Pancreas (tissue), 10 donors: ENCODE measurements at regions not wholly inside any gene's neighbourhood (a gene's known extent, or its start where the extent isn't known, plus 50 kb on each side); places are given as distances from the start of the nearest gene placed in this dataset.

Experiments
- ATAC-seq, 4 donors: fragments of 200-7000 bp; cut with Tn5 transposase; one replicate each; pipeline versions ENCODE4 v1.8.0 to v1.9.1; 2020; ENCODE audit warnings: mild to moderate bottlenecking in 4 of 4, moderate library complexity in 4 of 4
- DNase-seq, 6 donors: peaks; one replicate each; pipeline ENCODE4 v3.0.0-alpha.2; 2020
- FAIRE-seq: peaks from 2 replicates; lab custom pipeline; 2012; peaks lifted over from hg19 to GRCh38; lab: Jason Lieb, UNC
- H3K27ac ChIP-seq, 4 donors: fragments of 200-600 bp; sonication (generic); 1 replicate in 3 of 4; 2 replicates in 1 of 4; pipeline versions ENCODE4 v1.5.0 to v1.8.0; 2020
- H3K27me3 ChIP-seq, 4 donors: fragments of 200-600 bp; one replicate each; pipeline ENCODE4 v1.8.0; 2021
- H3K36me3 ChIP-seq, 3 donors: fragments of 200-600 bp; sonication (generic) in 1 of 3; one replicate each; pipeline versions ENCODE4 v1.5.0 to v1.8.0; 2020 to 2021
- H3K4me1 ChIP-seq, 3 donors: fragments of 200-600 bp; one replicate each; pipeline ENCODE4 v1.8.0; 2021
- H3K4me3 ChIP-seq, 4 donors: fragments of 200-600 bp; sonication (generic) in 2 of 4; one replicate each; pipeline versions ENCODE4 v1.5.0 to v1.8.0; 2020 to 2021
- H3K9me3 ChIP-seq, 4 donors: fragments of 200-600 bp; one replicate each; pipeline ENCODE4 v1.8.0; 2021
- WGBS, 2 donors: extraction: QIAGEN DNeasy Blood & Tissue Kit; methylation state at CpG; one replicate each; pipeline ENCODE4 v1.1.7; 2013; 5-methylcytosine and 5-hydroxymethylcytosine counted together
- intact Hi-C, 3 donors: fragments of 100-400 bp; cut with DNase I; formaldehyde crosslinking; loops; one replicate each; pipeline versions ENCODE4 v1.11.1 to v1.14.2; 2022
- TF ChIP-seq, protein P1 (sequence below), 4 donors: fragments of 200-600 bp; sonication (generic) in 3 of 4; IDR thresholded peaks; one replicate each; pipeline versions ENCODE4 v1.5.0 to v1.8.0; 2021; ENCODE audit warnings: antibody characterized with exemption in 4 of 4
- donor health status: healthy with polysubstance abuse.
- donor health status: DM: no; HTN: no; CAD: no; lungs with moderate emphysema.
- donor health status: DM: no; HTN: no; CAD: no.
- donor health status: control.
- donor health status: control.
- donor health status: Bipolar disorder and iron deficiency.
- donor health status: DM: yes; HTN: yes; CAD: no.
- donor health status: DM: no; HTN: no; CAD: no.
- donor health status: DM: no; HTN: no; CAD: no.
- donor health status: DM: yes; HTN: yes; CAD: no.

DNA sequence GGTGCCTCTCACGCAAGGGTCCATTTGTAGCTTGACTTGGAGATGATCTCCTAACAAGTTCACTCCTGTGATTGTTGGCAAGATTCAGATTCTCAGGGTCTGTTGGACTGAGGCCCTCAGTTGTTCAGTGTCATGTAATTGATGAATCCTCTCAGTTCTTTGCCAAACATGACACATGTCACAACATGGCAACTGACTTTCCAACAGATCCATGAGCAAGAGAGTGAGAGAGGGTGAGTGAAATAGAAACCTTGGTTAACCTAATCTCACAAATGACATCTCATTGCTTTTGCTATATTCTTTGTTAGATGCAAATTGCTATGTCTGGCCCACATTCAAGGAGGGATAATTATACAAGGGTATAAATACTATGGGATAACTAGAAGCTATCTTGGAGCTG lies 231.0 kb upstream of the PCDH10 start:
- no peak overlapping the region for H3K27ac ChIP-seq

DNA sequence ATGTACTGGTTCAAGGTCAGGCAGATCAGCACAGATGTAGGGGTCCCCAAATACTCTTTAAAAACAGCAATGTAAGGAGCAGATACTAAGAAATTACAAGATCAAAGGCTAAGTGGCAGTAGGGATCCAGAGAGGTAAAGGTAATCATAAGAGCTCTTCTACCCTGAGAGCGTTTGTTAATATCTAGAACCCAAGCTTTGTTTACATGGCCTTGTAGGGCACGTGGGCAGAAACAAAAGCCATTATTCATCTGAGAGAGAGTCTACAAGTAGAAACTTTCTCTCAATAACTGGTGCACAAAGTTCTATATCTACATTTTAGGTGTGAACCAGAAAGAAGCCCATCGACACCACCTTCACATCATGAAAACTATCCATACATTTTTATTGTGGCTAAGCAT lies 225.6 kb upstream of the PCDH10 start:
- 27 to 28% methylated on average over 3 of the region's 3 CpGs for WGBS, 2 donors
- H3K4me3 ChIP-seq: no peak overlapping the region
- no peaks in the 10 kb centered on the region for H3K4me1 ChIP-seq
- DNase-seq (no peak), FAIRE-seq (no peak), ATAC-seq (no peak)
- no peaks in the 10 kb centered on the region for H3K27me3 ChIP-seq
- no peaks in the 10 kb centered on the region for H3K36me3 ChIP-seq
- no peak overlapping the region for H3K27ac ChIP-seq
- no peaks in the 10 kb centered on the region for H3K9me3 ChIP-seq
- intact Hi-C loops: no loop called here
- TF ChIP-seq, protein P1, sequence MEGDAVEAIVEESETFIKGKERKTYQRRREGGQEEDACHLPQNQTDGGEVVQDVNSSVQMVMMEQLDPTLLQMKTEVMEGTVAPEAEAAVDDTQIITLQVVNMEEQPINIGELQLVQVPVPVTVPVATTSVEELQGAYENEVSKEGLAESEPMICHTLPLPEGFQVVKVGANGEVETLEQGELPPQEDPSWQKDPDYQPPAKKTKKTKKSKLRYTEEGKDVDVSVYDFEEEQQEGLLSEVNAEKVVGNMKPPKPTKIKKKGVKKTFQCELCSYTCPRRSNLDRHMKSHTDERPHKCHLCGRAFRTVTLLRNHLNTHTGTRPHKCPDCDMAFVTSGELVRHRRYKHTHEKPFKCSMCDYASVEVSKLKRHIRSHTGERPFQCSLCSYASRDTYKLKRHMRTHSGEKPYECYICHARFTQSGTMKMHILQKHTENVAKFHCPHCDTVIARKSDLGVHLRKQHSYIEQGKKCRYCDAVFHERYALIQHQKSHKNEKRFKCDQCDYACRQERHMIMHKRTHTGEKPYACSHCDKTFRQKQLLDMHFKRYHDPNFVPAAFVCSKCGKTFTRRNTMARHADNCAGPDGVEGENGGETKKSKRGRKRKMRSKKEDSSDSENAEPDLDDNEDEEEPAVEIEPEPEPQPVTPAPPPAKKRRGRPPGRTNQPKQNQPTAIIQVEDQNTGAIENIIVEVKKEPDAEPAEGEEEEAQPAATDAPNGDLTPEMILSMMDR (IDR thresholded peaks at IDR 0.05): no peak

More for the DNA sequence above, 231.0 kb upstream of the PCDH10 start:
- 73 to 82% methylated on average over 1 of the region's 1 CpG for WGBS, 2 donors
- H3K27me3 ChIP-seq: no peaks in the 10 kb centered on the region
- H3K4me3 ChIP-seq: no peak overlapping the region
- no peak for DNase-seq
- TF ChIP-seq, protein P1 (IDR thresholded peaks at IDR 0.05): no peak
- no peak for FAIRE-seq
- intact Hi-C loops: no loop called here
- ATAC-seq: no peak
- no peaks in the 10 kb centered on the region for H3K4me1 ChIP-seq
- no peaks in the 10 kb centered on the region for H3K9me3 ChIP-seq
- no peaks in the 10 kb centered on the region for H3K36me3 ChIP-seq

DNA sequence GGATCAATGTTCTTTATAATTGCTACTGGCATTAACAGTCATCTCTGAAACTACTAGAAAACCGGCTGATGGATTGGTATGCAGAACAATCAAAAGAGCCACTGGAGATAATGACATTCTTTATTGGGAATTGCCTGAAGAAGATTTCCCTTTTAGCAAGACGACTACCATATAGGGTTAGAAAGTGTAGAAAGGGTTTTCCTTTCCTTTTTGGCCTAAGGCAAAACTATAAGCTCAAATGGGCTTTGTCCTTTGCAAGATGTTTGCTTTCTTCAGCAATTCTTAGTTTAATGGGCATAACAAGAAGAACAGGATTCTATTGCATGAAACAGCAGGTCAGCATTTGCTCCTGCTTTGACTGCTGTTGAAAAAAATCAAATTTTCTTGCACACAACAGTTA lies 214.2 kb upstream of the PCDH10 start:
- TF ChIP-seq, protein P1 (IDR thresholded peaks at IDR 0.05): no peak
- WGBS, 2 donors: 35 to 40% methylated on average over 2 of the region's 2 CpGs
- ATAC-seq (no peak), DNase-seq (no peak), FAIRE-seq (no peak)
- no peaks in the 10 kb centered on the region for H3K9me3 ChIP-seq
- H3K27ac ChIP-seq: no peak overlapping the region
- no peaks in the 10 kb centered on the region for H3K27me3 ChIP-seq
- no peaks in the 10 kb centered on the region for H3K36me3 ChIP-seq
- H3K4me3 ChIP-seq: no peak overlapping the region
- intact Hi-C loops: no loop called here
- H3K4me1 ChIP-seq: no peaks in the 10 kb centered on the region

DNA sequence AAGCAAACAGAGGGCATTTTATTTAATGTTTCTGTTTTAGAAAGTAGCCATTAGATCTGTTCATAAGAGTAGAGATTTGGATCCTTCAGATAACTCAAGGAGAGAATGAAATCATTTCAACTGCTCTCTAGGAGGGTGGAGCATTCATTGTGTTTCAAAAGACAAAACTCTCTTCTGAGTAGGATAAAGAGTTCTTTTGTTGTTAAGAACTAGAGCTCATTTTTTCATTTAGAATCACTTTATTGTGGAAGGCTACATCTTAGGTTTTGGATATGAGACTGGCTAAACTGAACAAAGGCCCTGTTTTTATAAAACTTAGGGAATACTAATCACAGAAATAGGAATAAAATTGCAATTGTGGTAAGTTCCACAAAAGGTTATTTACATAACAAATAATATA lies 193.9 kb upstream of the PCDH10 start:
- TF ChIP-seq, protein P1 (IDR thresholded peaks at IDR 0.05): no peak
- H3K36me3 ChIP-seq: no peaks in the 10 kb centered on the region
- no peak overlapping the region for H3K4me3 ChIP-seq
- DNase-seq: no peak
- H3K27ac ChIP-seq: no peak overlapping the region
- ATAC-seq: no peak
- H3K4me1 ChIP-seq: no peaks in the 10 kb centered on the region
- no peaks in the 10 kb centered on the region for H3K27me3 ChIP-seq
- FAIRE-seq: no peak
- intact Hi-C loops: no loop called here
- H3K9me3 ChIP-seq: no peaks in the 10 kb centered on the region

DNA sequence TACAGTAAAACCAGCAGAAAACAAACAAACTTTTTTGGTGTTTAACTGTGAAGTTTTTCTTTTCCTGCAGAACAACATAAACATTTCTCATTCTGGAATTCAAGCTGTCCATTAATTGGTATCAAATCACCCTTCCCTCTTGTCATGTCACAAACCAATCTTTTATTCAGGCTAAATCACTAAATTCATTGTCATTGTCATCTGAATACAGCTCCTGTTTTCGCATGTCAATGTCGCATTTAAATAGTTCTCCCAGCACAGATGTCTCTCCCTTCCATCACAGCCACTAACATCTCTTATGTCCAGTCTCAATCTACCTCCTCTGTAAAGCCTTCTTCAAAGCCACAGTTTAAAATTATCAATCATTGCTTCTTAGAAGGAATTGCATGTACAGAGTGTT lies 192.1 kb upstream of the PCDH10 start:
- WGBS, 2 donors: 56 to 74% methylated on average over 2 of the region's 2 CpGs
- Histone ChIP-seq H3K27me3 (no peaks in the 10 kb centered on the region), H3K27ac (no peak overlapping the region), H3K4me3 (no peak overlapping the region), H3K36me3 (no peaks in the 10 kb centered on the region), H3K9me3 (no peaks in the 10 kb centered on the region), H3K4me1 (no peaks in the 10 kb centered on the region)
- no peak for ATAC-seq
- DNase-seq: no peak
- intact Hi-C loops: no loop called here
- FAIRE-seq: no peak
- TF ChIP-seq, protein P1 (IDR thresholded peaks at IDR 0.05): no peak
